Upper lobe of left lung (tissue), 4 donors: ENCODE measurements at regions not wholly inside any gene's neighbourhood (a gene's known extent, or its start where the extent isn't known, plus 50 kb on each side); places are given as distances from the start of the nearest gene placed in this dataset.

ENCODE experiments used
- EP300 ChIP-seq, 4 donors: sonication (generic); formaldehyde crosslinking; IDR thresholded peaks; one replicate each; pipeline ENCODE4 v1.5.1; 2017; ENCODE audit warnings: antibody characterized with exemption in 4 of 4, control low read depth in 2 of 4
- POLR2A ChIP-seq, 4 donors: fragments of 450-650 bp; IDR thresholded peaks; one replicate each; pipeline ENCODE4 v1.5.1; 2016 to 2017; ENCODE audit warnings: antibody characterized with exemption in 4 of 4, mild to moderate bottlenecking in 2 of 4
- POLR2AphosphoS5 ChIP-seq, 2 donors: sonication (generic); formaldehyde crosslinking; IDR thresholded peaks; one replicate each; pipeline ENCODE4 v1.5.1; 2017; ENCODE audit warnings: antibody characterized with exemption in 2 of 2
- TF ChIP-seq, protein P1 (sequence below), 6 experiments: fragments of 450-650 bp in 4 of 6; fragments of 200-600 bp in 2 of 6; sonication (generic) in 2 of 6; IDR thresholded peaks; one replicate each; pipeline ENCODE4 v1.5.1; 2016 to 2019; ENCODE audit warnings: antibody characterized with exemption in 6 of 6

GRCh38 chr10:16193241-16193640, 243.6 kb upstream of the PTER start:
- no peak for TF ChIP-seq POLR2AphosphoS5 (IDR thresholded peaks at IDR 0.05)
- TF ChIP-seq, protein P1, sequence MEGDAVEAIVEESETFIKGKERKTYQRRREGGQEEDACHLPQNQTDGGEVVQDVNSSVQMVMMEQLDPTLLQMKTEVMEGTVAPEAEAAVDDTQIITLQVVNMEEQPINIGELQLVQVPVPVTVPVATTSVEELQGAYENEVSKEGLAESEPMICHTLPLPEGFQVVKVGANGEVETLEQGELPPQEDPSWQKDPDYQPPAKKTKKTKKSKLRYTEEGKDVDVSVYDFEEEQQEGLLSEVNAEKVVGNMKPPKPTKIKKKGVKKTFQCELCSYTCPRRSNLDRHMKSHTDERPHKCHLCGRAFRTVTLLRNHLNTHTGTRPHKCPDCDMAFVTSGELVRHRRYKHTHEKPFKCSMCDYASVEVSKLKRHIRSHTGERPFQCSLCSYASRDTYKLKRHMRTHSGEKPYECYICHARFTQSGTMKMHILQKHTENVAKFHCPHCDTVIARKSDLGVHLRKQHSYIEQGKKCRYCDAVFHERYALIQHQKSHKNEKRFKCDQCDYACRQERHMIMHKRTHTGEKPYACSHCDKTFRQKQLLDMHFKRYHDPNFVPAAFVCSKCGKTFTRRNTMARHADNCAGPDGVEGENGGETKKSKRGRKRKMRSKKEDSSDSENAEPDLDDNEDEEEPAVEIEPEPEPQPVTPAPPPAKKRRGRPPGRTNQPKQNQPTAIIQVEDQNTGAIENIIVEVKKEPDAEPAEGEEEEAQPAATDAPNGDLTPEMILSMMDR (IDR thresholded peaks at IDR 0.05): no peak
- no peak for TF ChIP-seq EP300 (IDR thresholded peaks at IDR 0.05)
- no peak for TF ChIP-seq POLR2A (IDR thresholded peaks at IDR 0.05)
